ENCODE measurements at regions not wholly inside any gene's neighbourhood (a gene's known extent, or its start where the extent isn't known, plus 50 kb on each side); places are given as distances from the start of the nearest gene placed in this dataset.
"Not testable (repeated sequence)": the region's sequence is repeated elsewhere in the genome, so short reads cannot be mapped to it uniquely, and the experiment has no call there.

GRCh38 chr1:82405333-82405732, 604.6 kb downstream of the ADGRL2 start:
- FAIRE-seq (no peak), DNase-seq (ENCODE audit: low spot score) (no peak)

GRCh38 chr1:82401116-82401515, 600.4 kb downstream of the ADGRL2 start:
- FAIRE-seq (no peak), DNase-seq (ENCODE audit: low spot score) (no peak)

- DNase-seq (ENCODE audit: low spot score), result no peak
- FAIRE-seq, result no peak
Observed at GRCh38 chr1:82400521-82400920, 599.8 kb downstream of the ADGRL2 start.

GRCh38 chr1:82399093-82399492, 598.4 kb downstream of the ADGRL2 start:
- FAIRE-seq (no peak), DNase-seq (ENCODE audit: low spot score) (no peak)

GRCh38 chr1:82398357-82398756, 597.6 kb downstream of the ADGRL2 start:
- DNase-seq (ENCODE audit: low spot score) (no peak), FAIRE-seq (no peak)

- FAIRE-seq (no peak), DNase-seq (ENCODE audit: low spot score) (no peak)
Observed at GRCh38 chr1:82395440-82395839, 594.7 kb downstream of the ADGRL2 start.

- FAIRE-seq (no peak), DNase-seq (ENCODE audit: low spot score) (no peak)
Observed at GRCh38 chr1:82392946-82393345, 592.2 kb downstream of the ADGRL2 start.

- DNase-seq (ENCODE audit: low spot score) (no peak), FAIRE-seq (no peak)
Observed at GRCh38 chr1:82392513-82392912, 591.8 kb downstream of the ADGRL2 start.

- DNase-seq (ENCODE audit: low spot score), result no peak
- no peak for FAIRE-seq
Observed at GRCh38 chr1:82391712-82392111, 591.0 kb downstream of the ADGRL2 start.

GRCh38 chr1:82390627-82391026, 589.9 kb downstream of the ADGRL2 start:
- DNase-seq (ENCODE audit: low spot score), result no peak
- FAIRE-seq, result no peak

GRCh38 chr1:82388679-82389078, 587.9 kb downstream of the ADGRL2 start:
- FAIRE-seq (no peak), DNase-seq (ENCODE audit: low spot score) (peak; percentile 61)

GRCh38 chr1:82387012-82387366, 586.3 kb downstream of the ADGRL2 start:
- DNase-seq (ENCODE audit: low spot score) (no peak), FAIRE-seq (no peak)

GRCh38 chr1:82386365-82387011, 585.8 kb downstream of the ADGRL2 start:
- DNase-seq (ENCODE audit: low spot score) (no peak), FAIRE-seq (no peak)

GRCh38 chr1:82384776-82385175, 584.0 kb downstream of the ADGRL2 start:
- FAIRE-seq (no peak), DNase-seq (ENCODE audit: low spot score) (no peak)

GRCh38 chr1:82377201-82377884, 576.6 kb downstream of the ADGRL2 start:
- no peak for FAIRE-seq
- DNase-seq (ENCODE audit: low spot score), result peak; percentile 31

GRCh38 chr1:82373710-82374109, 573.0 kb downstream of the ADGRL2 start:
- DNase-seq (ENCODE audit: low spot score), result no peak
- FAIRE-seq, result no peak

- FAIRE-seq (no peak), DNase-seq (ENCODE audit: low spot score) (no peak)
Observed at GRCh38 chr1:82371844-82372498, 571.2 kb downstream of the ADGRL2 start.

GRCh38 chr1:82367456-82367855, 566.7 kb downstream of the ADGRL2 start:
- DNase-seq (ENCODE audit: low spot score) (no peak), FAIRE-seq (no peak)

- no peak for DNase-seq (ENCODE audit: low spot score)
- FAIRE-seq, result no peak
Observed at GRCh38 chr1:82366689-82367088, 566.0 kb downstream of the ADGRL2 start.

GRCh38 chr1:82359541-82359940, 558.8 kb downstream of the ADGRL2 start:
- peak; percentile 44 for DNase-seq (ENCODE audit: low spot score)
- FAIRE-seq, result peak; percentile 53

GRCh38 chr1:82358706-82359105, 558.0 kb downstream of the ADGRL2 start:
- not testable (repeated sequence) for FAIRE-seq; DNase-seq (ENCODE audit: low spot score)

- DNase-seq (ENCODE audit: low spot score), result not testable (repeated sequence)
Observed at GRCh38 chr1:82354546-82354945, 553.8 kb downstream of the ADGRL2 start.

GRCh38 chr1:82348487-82348886, 547.8 kb downstream of the ADGRL2 start:
- DNase-seq (ENCODE audit: low spot score) (no peak), FAIRE-seq (no peak)

More at GRCh38 chr1:82354546-82354945, 553.8 kb downstream of the ADGRL2 start:
- not testable (repeated sequence) for FAIRE-seq
